ENCODE measurements at regions not wholly inside any gene's neighbourhood (a gene's known extent, or its start where the extent isn't known, plus 50 kb on each side); places are given as distances from the start of the nearest gene placed in this dataset.

- H3K4me3 ChIP-seq (ENCODE audit: control insufficient read depth, low read depth, low read length) = no peak overlapping the region
- TF ChIP-seq, protein P1, sequence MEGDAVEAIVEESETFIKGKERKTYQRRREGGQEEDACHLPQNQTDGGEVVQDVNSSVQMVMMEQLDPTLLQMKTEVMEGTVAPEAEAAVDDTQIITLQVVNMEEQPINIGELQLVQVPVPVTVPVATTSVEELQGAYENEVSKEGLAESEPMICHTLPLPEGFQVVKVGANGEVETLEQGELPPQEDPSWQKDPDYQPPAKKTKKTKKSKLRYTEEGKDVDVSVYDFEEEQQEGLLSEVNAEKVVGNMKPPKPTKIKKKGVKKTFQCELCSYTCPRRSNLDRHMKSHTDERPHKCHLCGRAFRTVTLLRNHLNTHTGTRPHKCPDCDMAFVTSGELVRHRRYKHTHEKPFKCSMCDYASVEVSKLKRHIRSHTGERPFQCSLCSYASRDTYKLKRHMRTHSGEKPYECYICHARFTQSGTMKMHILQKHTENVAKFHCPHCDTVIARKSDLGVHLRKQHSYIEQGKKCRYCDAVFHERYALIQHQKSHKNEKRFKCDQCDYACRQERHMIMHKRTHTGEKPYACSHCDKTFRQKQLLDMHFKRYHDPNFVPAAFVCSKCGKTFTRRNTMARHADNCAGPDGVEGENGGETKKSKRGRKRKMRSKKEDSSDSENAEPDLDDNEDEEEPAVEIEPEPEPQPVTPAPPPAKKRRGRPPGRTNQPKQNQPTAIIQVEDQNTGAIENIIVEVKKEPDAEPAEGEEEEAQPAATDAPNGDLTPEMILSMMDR (conservative IDR thresholded peaks at IDR 0.05; ENCODE audit: control insufficient read depth, insufficient read depth, low read depth, low read length) = no peak
- peak; percentile 87 for DNase-seq (ENCODE audit: low read depth)
Measured at GRCh38 chr2:9699139-9700108, 68.6 kb upstream of the YWHAQ start.

DNA sequence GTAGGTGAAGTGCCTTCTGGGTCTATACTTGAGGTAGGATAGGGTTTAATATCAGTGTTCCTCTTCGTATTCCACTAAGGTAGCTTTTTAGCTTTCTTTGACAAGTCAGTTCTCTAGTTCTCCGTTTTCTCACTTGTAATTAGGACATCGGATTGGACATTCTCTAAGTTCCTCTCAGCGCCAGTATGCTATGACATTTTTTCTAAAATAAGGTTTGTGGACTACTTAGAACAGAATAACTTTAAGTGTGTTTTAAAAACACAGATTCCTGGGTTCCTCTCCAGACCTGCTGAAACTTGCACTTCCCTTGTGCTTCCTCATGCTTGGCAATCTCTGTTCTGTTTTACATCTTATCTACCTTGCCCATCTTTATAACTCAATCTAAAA is 69.3 kb upstream of the YWHAQ start:
- no peak overlapping the region for H3K4me3 ChIP-seq (ENCODE audit: control insufficient read depth, low read depth, low read length)
- TF ChIP-seq, protein P1 (conservative IDR thresholded peaks at IDR 0.05; ENCODE audit: control insufficient read depth, insufficient read depth, low read depth, low read length) = no peak
- DNase-seq (ENCODE audit: low read depth) = no peak

DNA sequence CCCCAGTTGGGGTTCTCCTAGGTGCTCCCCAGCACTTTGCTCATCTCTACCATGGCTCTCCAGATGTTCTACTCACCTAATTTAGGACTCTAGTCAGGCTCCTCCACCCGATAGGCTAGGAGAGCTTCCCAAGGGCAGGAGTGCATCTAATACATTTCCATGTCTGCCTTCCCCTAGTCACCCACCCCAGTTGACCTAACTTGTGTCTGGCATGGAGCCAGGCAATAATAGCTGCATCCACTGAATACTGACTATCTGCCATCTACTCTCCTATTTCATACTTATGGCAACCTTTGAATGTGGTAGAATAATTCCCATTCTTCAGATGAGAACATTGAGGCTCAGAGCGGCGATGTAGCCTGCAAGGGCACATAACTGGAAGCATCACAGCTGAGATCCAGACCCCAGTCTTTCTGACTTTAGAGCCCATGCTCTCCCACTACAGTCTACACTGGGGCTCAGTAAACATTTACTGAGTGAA is 71.8 kb upstream of the YWHAQ start:
- no peak overlapping the region for H3K4me3 ChIP-seq (ENCODE audit: control insufficient read depth, low read depth, low read length)
- TF ChIP-seq, protein P1 (conservative IDR thresholded peaks at IDR 0.05; ENCODE audit: control insufficient read depth, insufficient read depth, low read depth, low read length) = no peak

DNA sequence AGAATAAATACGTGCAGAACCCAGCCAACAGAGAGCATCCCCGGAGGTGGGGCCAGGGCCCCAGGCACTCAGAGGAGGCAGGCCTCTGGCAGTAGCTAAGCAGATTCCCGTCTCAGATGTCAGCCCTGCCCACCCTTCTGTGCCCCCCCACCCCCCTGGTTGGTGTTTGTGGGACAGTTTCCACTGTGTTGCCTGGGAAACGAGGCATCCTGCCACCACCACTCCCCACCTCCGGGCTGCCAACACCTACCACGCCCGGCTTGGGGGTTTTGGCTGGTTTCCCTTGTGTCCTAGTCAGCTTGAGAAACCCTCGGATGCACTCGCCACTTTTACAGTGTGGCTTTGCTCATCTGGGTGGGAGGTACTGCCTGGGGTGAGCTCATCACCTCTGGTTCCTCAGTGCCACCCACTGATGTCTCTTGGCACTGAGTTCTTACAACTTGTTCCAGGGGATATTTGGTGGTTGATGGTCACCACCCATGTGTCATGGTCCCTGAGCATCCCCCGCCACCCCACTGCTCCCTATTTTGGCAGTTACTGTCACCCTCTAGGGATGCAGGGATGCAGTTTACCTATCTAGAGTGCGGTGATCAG is 72.4 kb upstream of the YWHAQ start:
- peak; percentile 97 for DNase-seq (ENCODE audit: low read depth)

More for the DNA sequence above, 71.8 kb upstream of the YWHAQ start:
- no peak for DNase-seq (ENCODE audit: low read depth)

GRCh38 chr2:9703701-9704221 is 73.0 kb upstream of the YWHAQ start:
- TF ChIP-seq, protein P1 (conservative IDR thresholded peaks at IDR 0.05; ENCODE audit: control insufficient read depth, insufficient read depth, low read depth, low read length) = no peak
- peak; percentile 92 for DNase-seq (ENCODE audit: low read depth)
- no peak overlapping the region for H3K4me3 ChIP-seq (ENCODE audit: control insufficient read depth, low read depth, low read length)

More for the DNA sequence above, 72.4 kb upstream of the YWHAQ start:
- H3K4me3 ChIP-seq (ENCODE audit: control insufficient read depth, low read depth, low read length) = no peak overlapping the region
- TF ChIP-seq, protein P1 (conservative IDR thresholded peaks at IDR 0.05; ENCODE audit: control insufficient read depth, insufficient read depth, low read depth, low read length) = no peak

DNA sequence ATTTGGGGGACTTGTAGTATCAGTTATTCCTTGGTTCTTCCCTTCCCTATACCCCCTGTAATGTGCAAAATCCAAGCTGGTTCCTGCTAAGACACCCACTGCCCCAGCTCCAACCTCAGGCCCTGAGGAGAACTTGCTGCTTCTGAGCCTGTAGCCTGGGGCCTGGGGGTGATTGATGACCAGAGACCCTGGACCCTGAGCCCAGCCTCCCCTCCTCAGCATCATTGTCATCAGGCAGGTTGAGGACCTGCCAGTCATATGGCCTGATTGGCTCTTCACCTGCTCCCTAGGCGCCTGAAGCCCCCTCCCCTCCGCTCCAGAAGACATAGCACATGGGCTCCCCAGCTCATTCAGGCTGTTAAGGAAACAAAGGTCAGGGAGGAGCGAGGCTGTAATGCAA is 73.8 kb upstream of the YWHAQ start:
- TF ChIP-seq, protein P1 (conservative IDR thresholded peaks at IDR 0.05; ENCODE audit: control insufficient read depth, insufficient read depth, low read depth, low read length) = no peak
- H3K4me3 ChIP-seq (ENCODE audit: control insufficient read depth, low read depth, low read length) = no peak overlapping the region
- DNase-seq (ENCODE audit: low read depth) = no peak

Measured in fibroblast of mammary gland (primary cell).